ENCODE measurements at regions not wholly inside any gene's neighbourhood (a gene's known extent, or its start where the extent isn't known, plus 50 kb on each side); places are given as distances from the start of the nearest gene placed in this dataset.

- 89% methylated on average over 14 of the region's 14 CpGs for WGBS
- H3K4me3 ChIP-seq (ENCODE audit: low read length) = no peak overlapping the region
- no peak overlapping the region for H3K27ac ChIP-seq (ENCODE audit: low read depth, low read length)
- H3K9ac ChIP-seq (ENCODE audit: low read depth, low read length) = no peak overlapping the region
- H3K4me1 ChIP-seq (ENCODE audit: insufficient read depth, low read length) = peaks cover 15% of the 10 kb centered on the region
- no peaks in the 10 kb centered on the region for H3K36me3 ChIP-seq (ENCODE audit: insufficient read depth, low read length)
- H3K9me3 ChIP-seq (ENCODE audit: insufficient read depth, low read depth, low read length) = no peaks in the 10 kb centered on the region
- H3K27me3 ChIP-seq (ENCODE audit: insufficient read depth, low read length) = no peaks in the 10 kb centered on the region
Observed at GRCh38 chr2:15049096-15049993, 416.8 kb downstream of the LRATD1 start.

- no peak overlapping the region for H3K4me3 ChIP-seq (ENCODE audit: low read length)
- no peaks in the 10 kb centered on the region for H3K36me3 ChIP-seq (ENCODE audit: insufficient read depth, low read length)
- H3K27ac ChIP-seq (ENCODE audit: low read depth, low read length) = no peak overlapping the region
- 91% methylated on average over 4 of the region's 4 CpGs for WGBS
- no peak overlapping the region for H3K9ac ChIP-seq (ENCODE audit: low read depth, low read length)
- H3K4me1 ChIP-seq (ENCODE audit: insufficient read depth, low read length) = peaks cover 8% of the 10 kb centered on the region; the same call in 1 of the 2 replicates
- no peaks in the 10 kb centered on the region for H3K9me3 ChIP-seq (ENCODE audit: insufficient read depth, low read depth, low read length)
- H3K27me3 ChIP-seq (ENCODE audit: insufficient read depth, low read length) = no peaks in the 10 kb centered on the region
Observed at GRCh38 chr2:15050483-15050882, 418.0 kb downstream of the LRATD1 start.

GRCh38 chr2:15053542-15053941 is 421.0 kb downstream of the LRATD1 start:
- Histone ChIP-seq H3K9ac (ENCODE audit: low read depth, low read length) (no peak overlapping the region), H3K36me3 (ENCODE audit: insufficient read depth, low read length) (no peaks in the 10 kb centered on the region), H3K27ac (ENCODE audit: low read depth, low read length) (no peak overlapping the region), H3K27me3 (ENCODE audit: insufficient read depth, low read length) (no peaks in the 10 kb centered on the region), H3K4me3 (ENCODE audit: low read length) (no peak overlapping the region), H3K9me3 (ENCODE audit: insufficient read depth, low read depth, low read length) (no peaks in the 10 kb centered on the region), H3K4me1 (ENCODE audit: insufficient read depth, low read length) (peaks cover 8% of the 10 kb centered on the region; the same call in 1 of the 2 replicates)
- WGBS = 95% methylated on average over 5 of the region's 5 CpGs

GRCh38 chr2:15058015-15058720 is 425.7 kb downstream of the LRATD1 start:
- Histone ChIP-seq H3K9me3 (ENCODE audit: insufficient read depth, low read depth, low read length) (no peaks in the 10 kb centered on the region), H3K36me3 (ENCODE audit: insufficient read depth, low read length) (no peaks in the 10 kb centered on the region), H3K27me3 (ENCODE audit: insufficient read depth, low read length) (no peaks in the 10 kb centered on the region), H3K9ac (ENCODE audit: low read depth, low read length) (no peak overlapping the region), H3K4me1 (ENCODE audit: insufficient read depth, low read length) (peaks cover 5% of the 10 kb centered on the region; the same call in 1 of the 2 replicates), H3K27ac (ENCODE audit: low read depth, low read length) (no peak overlapping the region), H3K4me3 (ENCODE audit: low read length) (no peak overlapping the region)
- WGBS = 79% methylated on average over 6 of the region's 6 CpGs

GRCh38 chr2:15058721-15059157 is 426.2 kb downstream of the LRATD1 start:
- no peak overlapping the region for H3K27ac ChIP-seq (ENCODE audit: low read depth, low read length)
- H3K9ac ChIP-seq (ENCODE audit: low read depth, low read length) = no peak overlapping the region
- no peaks in the 10 kb centered on the region for H3K36me3 ChIP-seq (ENCODE audit: insufficient read depth, low read length)
- H3K4me3 ChIP-seq (ENCODE audit: low read length) = no peak overlapping the region
- no peaks in the 10 kb centered on the region for H3K27me3 ChIP-seq (ENCODE audit: insufficient read depth, low read length)
- no peaks in the 10 kb centered on the region for H3K9me3 ChIP-seq (ENCODE audit: insufficient read depth, low read depth, low read length)
- H3K4me1 ChIP-seq (ENCODE audit: insufficient read depth, low read length) = peaks cover 5% of the 10 kb centered on the region; the same call in 1 of the 2 replicates
- 91% methylated on average over 3 of the region's 3 CpGs for WGBS

GRCh38 chr2:15059870-15060512 is 427.5 kb downstream of the LRATD1 start:
- 83% methylated on average over 10 of the region's 10 CpGs for WGBS
- no peak overlapping the region for H3K9ac ChIP-seq (ENCODE audit: low read depth, low read length)
- H3K4me3 ChIP-seq (ENCODE audit: low read length) = no peak overlapping the region
- no peaks in the 10 kb centered on the region for H3K27me3 ChIP-seq (ENCODE audit: insufficient read depth, low read length)
- no peaks in the 10 kb centered on the region for H3K36me3 ChIP-seq (ENCODE audit: insufficient read depth, low read length)
- peaks cover 5% of the 10 kb centered on the region; the same call in 1 of the 2 replicates for H3K4me1 ChIP-seq (ENCODE audit: insufficient read depth, low read length)
- peaks cover 2% of the 10 kb centered on the region; the same call in 1 of the 2 replicates for H3K9me3 ChIP-seq (ENCODE audit: insufficient read depth, low read depth, low read length)
- H3K27ac ChIP-seq (ENCODE audit: low read depth, low read length) = no peak overlapping the region

- H3K9ac ChIP-seq (ENCODE audit: low read depth, low read length) = no peak overlapping the region
- H3K4me1 ChIP-seq (ENCODE audit: insufficient read depth, low read length) = peaks cover 5% of the 10 kb centered on the region; the same call in 1 of the 2 replicates
- H3K4me3 ChIP-seq (ENCODE audit: low read length) = no peak overlapping the region
- no peak overlapping the region for H3K27ac ChIP-seq (ENCODE audit: low read depth, low read length)
- H3K9me3 ChIP-seq (ENCODE audit: insufficient read depth, low read depth, low read length) = peaks cover 7% of the 10 kb centered on the region; the same call in 1 of the 2 replicates
- H3K27me3 ChIP-seq (ENCODE audit: insufficient read depth, low read length) = no peaks in the 10 kb centered on the region
- no peaks in the 10 kb centered on the region for H3K36me3 ChIP-seq (ENCODE audit: insufficient read depth, low read length)
- WGBS = 93% methylated on average over 1 of the region's 1 CpG
Observed at GRCh38 chr2:15061268-15061667, 428.8 kb downstream of the LRATD1 start.

GRCh38 chr2:15066138-15066537 is 433.6 kb downstream of the LRATD1 start:
- WGBS = 96% methylated on average over 2 of the region's 3 CpGs
- Histone ChIP-seq H3K4me3 (ENCODE audit: low read length) (no peak overlapping the region), H3K27ac (ENCODE audit: low read depth, low read length) (no peak overlapping the region), H3K4me1 (ENCODE audit: insufficient read depth, low read length) (no peaks in the 10 kb centered on the region), H3K9me3 (ENCODE audit: insufficient read depth, low read depth, low read length) (peaks cover 7% of the 10 kb centered on the region; the same call in 1 of the 2 replicates), H3K36me3 (ENCODE audit: insufficient read depth, low read length) (no peaks in the 10 kb centered on the region), H3K9ac (ENCODE audit: low read depth, low read length) (no peak overlapping the region), H3K27me3 (ENCODE audit: insufficient read depth, low read length) (no peaks in the 10 kb centered on the region)

- no peak overlapping the region for H3K4me3 ChIP-seq (ENCODE audit: low read length)
- H3K27ac ChIP-seq (ENCODE audit: low read depth, low read length) = no peak overlapping the region
- H3K36me3 ChIP-seq (ENCODE audit: insufficient read depth, low read length) = no peaks in the 10 kb centered on the region
- H3K4me1 ChIP-seq (ENCODE audit: insufficient read depth, low read length) = no peaks in the 10 kb centered on the region
- H3K27me3 ChIP-seq (ENCODE audit: insufficient read depth, low read length) = no peaks in the 10 kb centered on the region
- 67% methylated on average over 5 of the region's 5 CpGs for WGBS
- H3K9ac ChIP-seq (ENCODE audit: low read depth, low read length) = no peak overlapping the region
- peaks cover 7% of the 10 kb centered on the region; the same call in 1 of the 2 replicates for H3K9me3 ChIP-seq (ENCODE audit: insufficient read depth, low read depth, low read length)
Observed at GRCh38 chr2:15069149-15069548, 436.6 kb downstream of the LRATD1 start.

- H3K9ac ChIP-seq (ENCODE audit: low read depth, low read length) = no peak overlapping the region
- WGBS = 92% methylated on average over 6 of the region's 6 CpGs
Observed at GRCh38 chr2:15072836-15073235, 440.3 kb downstream of the LRATD1 start.

GRCh38 chr2:15073664-15074063 is 441.1 kb downstream of the LRATD1 start:
- Histone ChIP-seq H3K4me3 (ENCODE audit: low read length) (no peak overlapping the region), H3K9ac (ENCODE audit: low read depth, low read length) (no peak overlapping the region), H3K4me1 (ENCODE audit: insufficient read depth, low read length) (no peaks in the 10 kb centered on the region), H3K36me3 (ENCODE audit: insufficient read depth, low read length) (no peaks in the 10 kb centered on the region), H3K27ac (ENCODE audit: low read depth, low read length) (no peak overlapping the region), H3K9me3 (ENCODE audit: insufficient read depth, low read depth, low read length) (no peaks in the 10 kb centered on the region), H3K27me3 (ENCODE audit: insufficient read depth, low read length) (no peaks in the 10 kb centered on the region)
- WGBS = 100% methylated on average over 3 of the region's 3 CpGs

More at GRCh38 chr2:15072836-15073235, 440.3 kb downstream of the LRATD1 start:
- H3K4me3 ChIP-seq (ENCODE audit: low read length) = no peak overlapping the region
- H3K27me3 ChIP-seq (ENCODE audit: insufficient read depth, low read length) = no peaks in the 10 kb centered on the region
- H3K27ac ChIP-seq (ENCODE audit: low read depth, low read length) = no peak overlapping the region
- H3K4me1 ChIP-seq (ENCODE audit: insufficient read depth, low read length) = no peaks in the 10 kb centered on the region
- H3K36me3 ChIP-seq (ENCODE audit: insufficient read depth, low read length) = no peaks in the 10 kb centered on the region
- no peaks in the 10 kb centered on the region for H3K9me3 ChIP-seq (ENCODE audit: insufficient read depth, low read depth, low read length)

Measured in HUES64 (cell line).